Pancreas (tissue), 10 donors: ENCODE measurements at regions not wholly inside any gene's neighbourhood (a gene's known extent, or its start where the extent isn't known, plus 50 kb on each side); places are given as distances from the start of the nearest gene placed in this dataset.

Source experiments
- ATAC-seq, 4 donors: fragments of 200-7000 bp; cut with Tn5 transposase; one replicate each; pipeline versions ENCODE4 v1.8.0 to v1.9.1; 2020; ENCODE audit warnings: mild to moderate bottlenecking in 4 of 4, moderate library complexity in 4 of 4
- DNase-seq, 6 donors: peaks; one replicate each; pipeline ENCODE4 v3.0.0-alpha.2; 2020
- FAIRE-seq: peaks from 2 replicates; lab custom pipeline; 2012; peaks lifted over from hg19 to GRCh38; lab: Jason Lieb, UNC
- H3K27ac ChIP-seq, 4 donors: fragments of 200-600 bp; sonication (generic); 1 replicate in 3 of 4; 2 replicates in 1 of 4; pipeline versions ENCODE4 v1.5.0 to v1.8.0; 2020
- H3K27me3 ChIP-seq, 4 donors: fragments of 200-600 bp; one replicate each; pipeline ENCODE4 v1.8.0; 2021
- H3K36me3 ChIP-seq, 3 donors: fragments of 200-600 bp; sonication (generic) in 1 of 3; one replicate each; pipeline versions ENCODE4 v1.5.0 to v1.8.0; 2020 to 2021
- H3K4me1 ChIP-seq, 3 donors: fragments of 200-600 bp; one replicate each; pipeline ENCODE4 v1.8.0; 2021
- H3K4me3 ChIP-seq, 4 donors: fragments of 200-600 bp; sonication (generic) in 2 of 4; one replicate each; pipeline versions ENCODE4 v1.5.0 to v1.8.0; 2020 to 2021
- H3K9me3 ChIP-seq, 4 donors: fragments of 200-600 bp; one replicate each; pipeline ENCODE4 v1.8.0; 2021
- WGBS, 2 donors: extraction: QIAGEN DNeasy Blood & Tissue Kit; methylation state at CpG; one replicate each; pipeline ENCODE4 v1.1.7; 2013; 5-methylcytosine and 5-hydroxymethylcytosine counted together
- intact Hi-C, 3 donors: fragments of 100-400 bp; cut with DNase I; formaldehyde crosslinking; loops; one replicate each; pipeline versions ENCODE4 v1.11.1 to v1.14.2; 2022
- TF ChIP-seq, protein P1 (sequence below), 4 donors: fragments of 200-600 bp; sonication (generic) in 3 of 4; IDR thresholded peaks; one replicate each; pipeline versions ENCODE4 v1.5.0 to v1.8.0; 2021; ENCODE audit warnings: antibody characterized with exemption in 4 of 4
- donor health status: healthy with polysubstance abuse.
- donor health status: DM: no; HTN: no; CAD: no; lungs with moderate emphysema.
- donor health status: DM: no; HTN: no; CAD: no.
- donor health status: control.
- donor health status: control.
- donor health status: Bipolar disorder and iron deficiency.
- donor health status: DM: yes; HTN: yes; CAD: no.
- donor health status: DM: no; HTN: no; CAD: no.
- donor health status: DM: no; HTN: no; CAD: no.
- donor health status: DM: yes; HTN: yes; CAD: no.

DNA sequence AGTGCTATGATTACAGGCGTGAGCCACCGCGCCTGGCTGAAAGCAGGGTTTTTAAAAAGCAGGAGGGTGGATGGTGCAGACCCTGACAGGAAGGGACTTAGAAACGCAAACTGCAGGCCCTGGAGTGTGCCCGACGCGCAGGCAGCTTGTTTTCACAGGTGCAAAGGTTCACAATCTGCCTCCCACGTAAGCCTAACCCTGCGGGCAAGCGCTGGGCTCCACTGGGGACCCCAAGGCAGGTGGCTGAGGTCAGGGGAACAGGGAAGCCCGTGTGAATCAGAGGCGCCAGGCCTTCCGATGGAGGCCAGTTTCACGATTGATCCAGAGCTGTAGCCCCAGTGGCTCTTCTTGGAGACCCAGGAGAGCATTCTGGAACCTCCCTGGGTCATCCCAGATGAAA, 256.3 kb downstream of the BRD1 start:
- TF ChIP-seq, protein P1, sequence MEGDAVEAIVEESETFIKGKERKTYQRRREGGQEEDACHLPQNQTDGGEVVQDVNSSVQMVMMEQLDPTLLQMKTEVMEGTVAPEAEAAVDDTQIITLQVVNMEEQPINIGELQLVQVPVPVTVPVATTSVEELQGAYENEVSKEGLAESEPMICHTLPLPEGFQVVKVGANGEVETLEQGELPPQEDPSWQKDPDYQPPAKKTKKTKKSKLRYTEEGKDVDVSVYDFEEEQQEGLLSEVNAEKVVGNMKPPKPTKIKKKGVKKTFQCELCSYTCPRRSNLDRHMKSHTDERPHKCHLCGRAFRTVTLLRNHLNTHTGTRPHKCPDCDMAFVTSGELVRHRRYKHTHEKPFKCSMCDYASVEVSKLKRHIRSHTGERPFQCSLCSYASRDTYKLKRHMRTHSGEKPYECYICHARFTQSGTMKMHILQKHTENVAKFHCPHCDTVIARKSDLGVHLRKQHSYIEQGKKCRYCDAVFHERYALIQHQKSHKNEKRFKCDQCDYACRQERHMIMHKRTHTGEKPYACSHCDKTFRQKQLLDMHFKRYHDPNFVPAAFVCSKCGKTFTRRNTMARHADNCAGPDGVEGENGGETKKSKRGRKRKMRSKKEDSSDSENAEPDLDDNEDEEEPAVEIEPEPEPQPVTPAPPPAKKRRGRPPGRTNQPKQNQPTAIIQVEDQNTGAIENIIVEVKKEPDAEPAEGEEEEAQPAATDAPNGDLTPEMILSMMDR (IDR thresholded peaks at IDR 0.05), result no peak
- DNase-seq, result no peak
- H3K4me1 ChIP-seq, result no peaks in the 10 kb centered on the region
- H3K9me3 ChIP-seq, result no peaks in the 10 kb centered on the region
- no peaks in the 10 kb centered on the region for H3K36me3 ChIP-seq
- H3K27ac ChIP-seq, result no peak overlapping the region
- no peak overlapping the region for H3K4me3 ChIP-seq
- intact Hi-C loops, result no loop called here
- H3K27me3 ChIP-seq, result no peaks in the 10 kb centered on the region
- WGBS, 2 donors, result 60 to 67% methylated on average over 14 of the region's 14 CpGs
- ATAC-seq, result no peak
- no peak for FAIRE-seq

DNA sequence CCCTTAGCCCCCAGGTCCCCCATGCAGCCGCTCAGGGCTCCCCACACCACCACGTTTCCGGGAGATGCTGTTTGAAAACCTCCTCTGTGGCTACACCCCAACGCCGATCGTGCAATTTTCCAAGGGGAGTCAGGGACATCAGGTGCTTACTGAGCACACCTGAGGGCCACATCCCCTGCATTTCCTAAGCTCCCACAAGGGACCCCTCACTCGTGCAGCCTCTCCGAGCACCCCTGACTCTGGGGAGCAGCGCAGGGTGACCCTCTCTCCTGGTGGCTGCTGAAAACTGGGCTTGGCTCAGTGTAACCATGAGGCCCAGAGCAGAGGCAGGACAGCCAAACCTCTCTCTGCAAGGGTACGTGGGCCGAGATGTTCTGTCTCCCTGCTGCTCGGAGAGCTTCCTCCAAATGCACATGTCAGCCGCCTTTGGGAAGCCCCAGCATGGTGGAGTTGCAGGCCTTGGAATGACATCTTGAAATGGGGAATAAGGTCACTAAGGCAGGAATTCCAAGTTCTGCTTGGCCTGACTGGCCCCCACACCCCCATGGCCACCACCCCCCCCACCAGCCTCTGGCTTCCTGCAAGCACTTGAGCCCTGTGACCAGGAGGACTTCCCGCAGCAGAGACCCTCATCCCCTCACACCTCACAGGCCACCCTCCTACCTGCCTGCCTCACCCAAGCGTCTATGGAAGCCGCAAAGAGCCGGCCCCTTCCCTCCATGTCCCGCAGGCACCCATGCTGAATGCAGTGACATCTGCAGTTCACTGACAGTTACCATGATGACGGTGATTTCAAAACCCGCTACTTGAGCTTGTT, 257.4 kb downstream of the BRD1 start:
- ATAC-seq (no peak), FAIRE-seq (no peak), DNase-seq (peak in 1 of 6 donors; percentile 35)
- H3K36me3 ChIP-seq, result no peaks in the 10 kb centered on the region
- H3K4me1 ChIP-seq, result no peaks in the 10 kb centered on the region
- no peak overlapping the region for H3K27ac ChIP-seq
- TF ChIP-seq, protein P1 (IDR thresholded peaks at IDR 0.05), result no peak
- no peaks in the 10 kb centered on the region for H3K27me3 ChIP-seq
- H3K9me3 ChIP-seq, result no peaks in the 10 kb centered on the region
- WGBS, 2 donors, result 47 to 55% methylated on average over 20 of the region's 20 CpGs
- intact Hi-C loops, result no loop called here
- H3K4me3 ChIP-seq, result no peak overlapping the region

DNA sequence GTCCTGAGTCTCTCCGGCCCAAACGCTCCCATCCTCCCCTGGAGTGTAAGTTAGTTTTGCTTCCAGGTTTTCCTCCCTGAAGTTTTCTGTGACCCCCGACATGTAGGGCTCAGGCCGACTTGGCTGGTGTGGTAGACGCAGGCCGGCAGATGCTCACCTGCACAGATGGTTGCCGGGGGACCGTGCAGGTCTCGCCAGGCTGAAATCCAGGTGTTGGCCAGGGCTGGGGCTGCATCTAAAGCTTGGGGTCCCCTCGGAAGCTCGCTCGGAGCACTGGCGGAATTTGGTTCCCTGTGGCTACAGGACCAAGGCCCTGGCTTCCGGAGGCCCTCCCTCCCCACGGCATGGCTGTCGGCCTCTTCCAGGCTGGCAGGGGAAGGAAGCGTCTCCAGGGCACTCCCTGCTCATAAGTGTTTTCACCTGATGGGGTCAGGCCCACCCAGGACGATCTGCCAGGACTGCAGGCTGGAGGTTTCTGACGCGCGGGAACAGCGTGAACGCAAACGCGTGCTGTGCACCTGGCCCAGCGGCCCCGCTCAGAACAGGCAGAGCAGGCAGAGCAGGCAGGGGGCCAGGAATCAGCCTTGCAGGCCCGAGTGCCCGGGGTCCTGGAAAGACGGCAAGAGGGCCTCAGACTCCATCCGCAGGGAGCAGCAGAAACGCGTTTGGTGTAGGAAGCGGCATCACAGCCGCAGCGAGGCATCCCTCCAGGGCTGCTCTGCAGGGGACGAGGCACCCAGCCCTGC, 258.2 kb downstream of the BRD1 start:
- WGBS, 2 donors, result 52 to 67% methylated on average over 37 of the region's 37 CpGs
- ATAC-seq (no peak), FAIRE-seq (no peak)

DNA sequence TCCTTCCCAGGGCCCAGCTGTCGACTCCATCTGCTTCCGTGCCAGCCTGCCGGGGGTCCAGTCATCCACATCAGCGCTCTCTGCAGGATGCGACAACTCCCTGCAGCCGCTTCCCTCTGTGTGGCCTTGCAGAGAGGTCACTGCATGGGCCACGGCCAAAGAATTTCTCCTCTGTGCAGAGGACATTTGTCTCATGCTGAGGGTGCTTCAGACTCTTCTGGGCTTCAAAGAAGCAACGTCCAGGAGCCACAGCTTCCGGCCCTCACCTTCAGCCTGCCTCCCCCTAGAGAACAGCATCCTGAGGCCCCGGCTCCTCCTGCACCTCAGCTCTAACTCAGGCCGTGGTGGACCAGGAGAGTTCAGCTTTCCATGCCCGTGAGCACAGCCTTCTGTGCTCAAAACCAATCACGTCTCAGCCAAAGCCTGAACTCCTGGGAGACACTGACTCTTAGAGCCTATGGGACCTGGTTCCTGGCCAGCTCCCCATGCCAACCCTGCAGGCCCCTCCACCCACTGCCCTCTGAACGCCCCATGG, 258.9 kb downstream of the BRD1 start:
- H3K4me1 ChIP-seq, result no peaks in the 10 kb centered on the region
- 36 to 47% methylated on average over 14 of the region's 14 CpGs for WGBS, 2 donors
- ATAC-seq (no peak), FAIRE-seq (no peak), DNase-seq (peak in 2 of 6 donors; percentile 35 to 39)
- no peak overlapping the region for H3K27ac ChIP-seq
- no peaks in the 10 kb centered on the region for H3K36me3 ChIP-seq
- no peaks in the 10 kb centered on the region for H3K9me3 ChIP-seq
- intact Hi-C loops, result no loop called here
- H3K4me3 ChIP-seq, result no peak overlapping the region
- H3K27me3 ChIP-seq, result no peaks in the 10 kb centered on the region
- TF ChIP-seq, protein P1 (IDR thresholded peaks at IDR 0.05), result no peak

More for the DNA sequence above, 258.2 kb downstream of the BRD1 start:
- Histone ChIP-seq H3K4me3 (no peak overlapping the region), H3K27ac (no peak overlapping the region), H3K27me3 (no peaks in the 10 kb centered on the region), H3K4me1 (no peaks in the 10 kb centered on the region), H3K9me3 (no peaks in the 10 kb centered on the region), H3K36me3 (no peaks in the 10 kb centered on the region)
- TF ChIP-seq, protein P1 (IDR thresholded peaks at IDR 0.05), result no peak
- intact Hi-C loops, result no loop called here
- peak in 2 of 6 donors; percentile 35 to 45 for DNase-seq
